ENCODE measurements at regions not wholly inside any gene's neighbourhood (a gene's known extent, or its start where the extent isn't known, plus 50 kb on each side); places are given as distances from the start of the nearest gene placed in this dataset.

DNA sequence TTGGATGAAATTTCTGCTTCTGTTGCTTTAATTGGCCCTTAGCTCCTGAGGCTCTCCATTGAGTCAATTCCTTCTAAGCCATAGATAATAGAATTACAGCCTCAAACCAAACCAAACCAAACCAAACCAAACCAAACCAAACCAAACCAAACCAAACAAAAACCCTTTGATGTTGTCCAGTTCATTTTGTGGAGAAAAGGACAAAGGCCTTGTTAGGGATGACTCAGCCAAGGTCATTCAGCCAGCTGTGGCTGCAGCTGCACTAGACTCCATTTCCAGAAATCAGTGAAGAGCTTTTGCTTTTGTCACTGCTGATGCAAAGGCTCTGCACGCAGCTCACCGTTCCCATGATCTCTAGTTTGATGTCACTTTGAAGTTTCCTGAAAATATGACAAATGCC, 82.2 kb upstream of the RMST start:
- H2AFZ ChIP-seq (ENCODE audit: low read length) = no peak overlapping the region
- H3K4me3 ChIP-seq (ENCODE audit: low read depth, low read length, poor library complexity, severe bottlenecking) = no peak overlapping the region
- no peaks in the 10 kb centered on the region for H3F3A ChIP-seq (ENCODE audit: insufficient read depth, low read length)
- H3K27me3 ChIP-seq (ENCODE audit: insufficient read depth, low read length) = no peaks in the 10 kb centered on the region
- no peaks in the 10 kb centered on the region for H3K4me1 ChIP-seq (ENCODE audit: insufficient read depth, low read length, severe bottlenecking)
- H3K9me3 ChIP-seq (ENCODE audit: low read length) = no peaks in the 10 kb centered on the region
- no peaks in the 10 kb centered on the region for H4K20me1 ChIP-seq (ENCODE audit: insufficient read depth, low read length)
- H3K27ac ChIP-seq (ENCODE audit: low read depth, low read length, poor library complexity, severe bottlenecking) = no peak overlapping the region
- no peaks in the 10 kb centered on the region for H3K79me2 ChIP-seq (ENCODE audit: insufficient read depth, low read length)
- H3K36me3 ChIP-seq (ENCODE audit: insufficient read depth, low read length) = no peaks in the 10 kb centered on the region
- no peak overlapping the region for H3K9ac ChIP-seq (ENCODE audit: low read length)
- no peak overlapping the region for H3K4me2 ChIP-seq (ENCODE audit: low read length)
- no peak for TF ChIP-seq EZH2 (IDR thresholded peaks at IDR 0.05; ENCODE audit: borderline replicate concordance, low read length)
- TF ChIP-seq, protein P1, sequence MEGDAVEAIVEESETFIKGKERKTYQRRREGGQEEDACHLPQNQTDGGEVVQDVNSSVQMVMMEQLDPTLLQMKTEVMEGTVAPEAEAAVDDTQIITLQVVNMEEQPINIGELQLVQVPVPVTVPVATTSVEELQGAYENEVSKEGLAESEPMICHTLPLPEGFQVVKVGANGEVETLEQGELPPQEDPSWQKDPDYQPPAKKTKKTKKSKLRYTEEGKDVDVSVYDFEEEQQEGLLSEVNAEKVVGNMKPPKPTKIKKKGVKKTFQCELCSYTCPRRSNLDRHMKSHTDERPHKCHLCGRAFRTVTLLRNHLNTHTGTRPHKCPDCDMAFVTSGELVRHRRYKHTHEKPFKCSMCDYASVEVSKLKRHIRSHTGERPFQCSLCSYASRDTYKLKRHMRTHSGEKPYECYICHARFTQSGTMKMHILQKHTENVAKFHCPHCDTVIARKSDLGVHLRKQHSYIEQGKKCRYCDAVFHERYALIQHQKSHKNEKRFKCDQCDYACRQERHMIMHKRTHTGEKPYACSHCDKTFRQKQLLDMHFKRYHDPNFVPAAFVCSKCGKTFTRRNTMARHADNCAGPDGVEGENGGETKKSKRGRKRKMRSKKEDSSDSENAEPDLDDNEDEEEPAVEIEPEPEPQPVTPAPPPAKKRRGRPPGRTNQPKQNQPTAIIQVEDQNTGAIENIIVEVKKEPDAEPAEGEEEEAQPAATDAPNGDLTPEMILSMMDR (IDR thresholded peaks at IDR 0.05; ENCODE audit: low read length) = no peak
- no peaks in the 10 kb centered on the region for H3K9me2 ChIP-seq (ENCODE audit: low read depth, low read length)

DNA sequence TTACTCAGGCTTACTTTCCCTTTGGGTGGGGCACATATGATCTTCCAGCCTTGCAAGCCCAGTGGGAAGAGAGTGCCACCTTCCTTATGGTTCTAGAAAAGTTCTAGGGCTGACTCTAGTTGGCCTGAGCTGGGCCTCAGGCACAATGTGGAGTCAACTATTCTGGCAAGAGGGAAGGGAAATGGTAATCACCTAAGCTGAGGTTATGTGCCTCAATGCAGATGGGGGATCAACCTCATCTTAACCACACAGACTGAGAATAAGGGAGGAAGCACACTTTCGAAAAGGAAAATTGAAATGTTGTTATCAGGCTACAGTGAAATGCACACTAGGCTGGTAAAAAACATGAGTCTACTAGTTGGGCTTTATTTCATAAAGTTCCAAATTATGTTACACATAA, 77.5 kb upstream of the RMST start:
- H3K36me3 ChIP-seq (ENCODE audit: insufficient read depth, low read length) = no peaks in the 10 kb centered on the region
- TF ChIP-seq, protein P1 (IDR thresholded peaks at IDR 0.05; ENCODE audit: low read length) = no peak
- no peak for TF ChIP-seq EZH2 (IDR thresholded peaks at IDR 0.05; ENCODE audit: borderline replicate concordance, low read length)
- no peak overlapping the region for H2AFZ ChIP-seq (ENCODE audit: low read length)
- no peak overlapping the region for H3K27ac ChIP-seq (ENCODE audit: low read depth, low read length, poor library complexity, severe bottlenecking)
- no peaks in the 10 kb centered on the region for H3K27me3 ChIP-seq (ENCODE audit: insufficient read depth, low read length)
- no peaks in the 10 kb centered on the region for H3F3A ChIP-seq (ENCODE audit: insufficient read depth, low read length)
- H3K4me1 ChIP-seq (ENCODE audit: insufficient read depth, low read length, severe bottlenecking) = no peaks in the 10 kb centered on the region
- no peaks in the 10 kb centered on the region for H4K20me1 ChIP-seq (ENCODE audit: insufficient read depth, low read length)
- no peaks in the 10 kb centered on the region for H3K9me2 ChIP-seq (ENCODE audit: low read depth, low read length)
- no peak overlapping the region for H3K4me2 ChIP-seq (ENCODE audit: low read length)
- no peaks in the 10 kb centered on the region for H3K79me2 ChIP-seq (ENCODE audit: insufficient read depth, low read length)
- no peaks in the 10 kb centered on the region for H3K9me3 ChIP-seq (ENCODE audit: low read length)
- H3K9ac ChIP-seq (ENCODE audit: low read length) = no peak overlapping the region
- H3K4me3 ChIP-seq (ENCODE audit: low read depth, low read length, poor library complexity, severe bottlenecking) = no peak overlapping the region

DNA sequence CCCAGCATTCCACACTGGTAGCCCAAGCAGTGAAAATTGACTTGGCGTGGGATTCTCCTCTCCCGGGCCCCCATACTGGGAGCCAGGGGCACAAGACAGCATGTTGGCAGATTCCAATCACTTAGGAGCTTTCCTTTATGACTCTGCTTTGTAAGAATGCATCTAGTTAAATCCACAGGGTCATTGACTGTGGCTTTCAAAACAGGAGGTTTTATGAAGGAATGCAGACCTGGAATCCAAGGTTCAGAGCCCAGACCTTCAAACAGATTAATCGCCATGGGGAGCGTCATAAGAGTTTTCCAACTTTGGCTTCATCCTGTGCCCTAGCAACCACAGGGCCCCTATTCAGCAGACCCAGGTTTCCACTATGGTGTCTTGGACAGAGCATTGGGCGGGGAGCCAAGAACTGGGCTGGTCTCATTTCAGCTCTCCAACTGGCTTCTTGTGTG, 76.4 kb upstream of the RMST start:
- H3K4me3 ChIP-seq (ENCODE audit: low read depth, low read length, poor library complexity, severe bottlenecking) = no peak overlapping the region

More for the DNA sequence above, 76.4 kb upstream of the RMST start:
- H3K27me3 ChIP-seq (ENCODE audit: insufficient read depth, low read length) = no peaks in the 10 kb centered on the region
- no peaks in the 10 kb centered on the region for H3K9me3 ChIP-seq (ENCODE audit: low read length)
- no peak overlapping the region for H3K27ac ChIP-seq (ENCODE audit: low read depth, low read length, poor library complexity, severe bottlenecking)
- no peak overlapping the region for H3K9ac ChIP-seq (ENCODE audit: low read length)
- H3F3A ChIP-seq (ENCODE audit: insufficient read depth, low read length) = no peaks in the 10 kb centered on the region
- H3K79me2 ChIP-seq (ENCODE audit: insufficient read depth, low read length) = no peaks in the 10 kb centered on the region
- H4K20me1 ChIP-seq (ENCODE audit: insufficient read depth, low read length) = no peaks in the 10 kb centered on the region
- H3K9me2 ChIP-seq (ENCODE audit: low read depth, low read length) = no peaks in the 10 kb centered on the region
- H2AFZ ChIP-seq (ENCODE audit: low read length) = no peak overlapping the region
- H3K4me2 ChIP-seq (ENCODE audit: low read length) = no peak overlapping the region
- no peaks in the 10 kb centered on the region for H3K36me3 ChIP-seq (ENCODE audit: insufficient read depth, low read length)
- H3K4me1 ChIP-seq (ENCODE audit: insufficient read depth, low read length, severe bottlenecking) = no peaks in the 10 kb centered on the region
- TF ChIP-seq, protein P1 (IDR thresholded peaks at IDR 0.05; ENCODE audit: low read length) = no peak
- no peak for TF ChIP-seq EZH2 (IDR thresholded peaks at IDR 0.05; ENCODE audit: borderline replicate concordance, low read length)
